Fibroblast of mammary gland (primary cell): ENCODE measurements at regions not wholly inside any gene's neighbourhood (a gene's known extent, or its start where the extent isn't known, plus 50 kb on each side); places are given as distances from the start of the nearest gene placed in this dataset.

Experiments
- DNase-seq: peaks from one replicate; pipeline ENCODE4 v3.0.0-alpha.2; 2010; ENCODE audit warnings: low read depth
- H3K4me3 ChIP-seq: 2 replicates; pipeline ENCODE4 v1.5.1; 2011; ENCODE audit warnings: low read depth, mild to moderate bottlenecking, low read length, moderate library complexity; ENCODE audit not compliant: control insufficient read depth
- CTCF ChIP-seq: conservative IDR thresholded peaks from 2 replicates; pipeline ENCODE4 v1.5.1; 2011; ENCODE audit warnings: low read depth, low read length, inconsistent platforms; ENCODE audit not compliant: control insufficient read depth, insufficient read depth

DNA sequence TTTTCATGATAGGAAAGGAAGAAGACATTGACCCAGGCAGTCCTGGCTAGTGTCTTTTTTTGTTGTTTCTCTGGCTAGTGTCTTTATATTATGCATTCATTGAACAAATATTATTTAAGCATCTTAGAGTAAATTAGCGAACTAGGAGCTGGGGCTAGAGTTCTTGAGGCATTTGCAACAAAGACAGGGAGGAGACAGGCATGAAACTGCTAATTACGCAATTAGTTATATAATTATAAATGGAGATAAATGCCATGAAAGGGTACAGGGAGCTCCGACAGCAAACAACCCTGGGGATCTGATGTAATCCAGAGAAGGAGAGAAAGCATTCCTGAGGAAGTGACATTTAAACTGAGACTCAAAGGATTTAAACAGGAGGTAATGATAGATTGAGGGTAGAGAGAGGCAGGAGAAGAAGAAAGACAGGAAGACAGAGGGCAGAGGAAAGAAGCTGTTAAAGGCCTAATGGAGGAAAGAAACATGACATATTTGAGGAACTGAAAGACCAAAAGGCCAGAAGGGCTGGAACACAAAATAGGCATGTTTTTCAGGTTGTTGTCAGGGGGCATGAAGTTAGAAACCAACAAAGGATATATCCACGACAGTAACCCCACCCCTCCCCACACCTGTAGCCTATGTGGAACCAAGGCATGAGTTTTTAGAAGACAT is 99.5 kb upstream of the GJB5 start:
- TF ChIP-seq CTCF = no peak
- no peak overlapping the region for H3K4me3 ChIP-seq
- DNase-seq = no peak

GRCh38 chr1:34655875-34656240 is 99.0 kb upstream of the GJB5 start:
- DNase-seq = no peak
- no peak for TF ChIP-seq CTCF
- no peak overlapping the region for H3K4me3 ChIP-seq

DNA sequence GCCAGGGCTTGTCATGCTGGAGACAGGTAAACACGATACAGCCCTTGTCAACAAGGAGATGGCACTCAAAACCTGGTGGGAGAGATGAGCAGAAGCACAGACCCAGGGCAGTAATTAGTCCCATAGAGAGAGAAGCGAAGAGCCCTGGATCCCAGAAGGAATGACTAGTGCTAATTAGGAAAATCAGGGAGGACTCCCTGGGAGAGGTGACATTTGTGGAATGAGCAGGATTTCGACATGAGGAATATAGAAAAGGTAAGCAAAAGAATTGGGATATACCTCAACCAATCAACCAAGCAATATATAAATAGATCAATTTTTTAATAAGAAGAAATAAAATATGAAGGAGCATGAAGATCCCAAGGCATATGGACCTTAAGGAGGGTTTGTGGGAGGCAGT is 98.5 kb upstream of the GJB5 start:
- H3K4me3 ChIP-seq = no peak overlapping the region
- TF ChIP-seq CTCF = no peak
- no peak for DNase-seq

DNA sequence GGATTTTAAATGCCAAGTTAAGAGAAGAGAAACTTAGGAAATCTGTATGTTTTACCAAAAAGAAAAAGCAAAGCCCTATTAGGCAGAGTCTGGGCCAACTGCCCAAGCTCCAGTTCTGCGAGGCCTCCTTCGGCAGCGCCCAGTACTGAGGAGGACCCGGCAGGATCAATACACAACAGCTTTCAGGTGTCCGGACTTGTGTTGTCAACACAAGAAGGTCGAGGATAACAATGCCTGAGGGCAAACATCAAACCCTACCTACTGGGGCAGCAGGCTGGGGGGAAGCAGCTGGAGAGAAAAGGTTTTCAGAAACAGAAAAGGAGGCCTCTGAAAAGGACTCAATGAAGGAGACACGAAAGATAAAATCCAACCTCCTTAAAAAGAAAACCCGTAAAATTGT is 98.1 kb upstream of the GJB5 start:
- no peak overlapping the region for H3K4me3 ChIP-seq
- no peak for DNase-seq
- TF ChIP-seq CTCF = no peak

- TF ChIP-seq CTCF = no peak
- no peak overlapping the region for H3K4me3 ChIP-seq
- DNase-seq = no peak
Observed at GRCh38 chr1:34657266-34657665, 97.6 kb upstream of the GJB5 start.

DNA sequence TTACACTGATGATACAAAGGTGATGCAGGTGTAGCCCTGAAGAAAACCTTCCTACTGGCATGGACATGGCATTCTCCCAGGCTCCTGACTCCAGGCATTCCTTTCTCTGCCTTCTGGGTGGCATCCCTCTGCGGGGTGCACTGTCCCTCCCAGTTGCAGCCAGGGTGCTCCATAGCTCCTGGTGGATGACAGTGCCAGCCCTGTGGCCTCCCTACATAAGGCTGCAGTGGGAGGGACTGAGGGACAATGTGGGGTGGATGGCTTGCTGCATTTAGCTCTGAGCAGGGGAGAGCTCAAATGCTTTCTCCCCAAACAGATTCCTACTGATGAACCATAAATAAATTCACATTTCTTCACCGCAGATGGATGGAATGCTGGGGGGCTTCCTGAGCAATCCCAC is 97.0 kb upstream of the GJB5 start:
- H3K4me3 ChIP-seq = no peak overlapping the region
- no peak for TF ChIP-seq CTCF
- DNase-seq = no peak

DNA sequence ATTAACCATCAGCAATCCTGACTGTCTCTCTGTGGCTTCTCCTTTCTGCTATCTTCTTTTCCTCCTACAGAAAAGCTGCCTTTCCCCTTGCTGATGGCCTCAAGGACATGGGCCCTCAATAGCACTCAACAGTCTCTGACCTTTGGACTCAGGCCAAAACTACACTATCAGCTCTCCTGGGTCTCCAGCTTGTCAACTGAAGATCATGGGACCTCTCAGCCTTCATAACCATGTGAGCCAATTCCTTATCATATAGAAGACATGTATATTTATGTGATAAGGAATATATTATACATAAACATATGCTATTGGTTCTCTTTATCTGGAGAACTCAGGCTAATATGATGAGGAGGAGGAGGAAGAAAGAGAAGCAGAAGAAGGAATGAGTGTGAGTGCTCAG is 91.8 kb upstream of the GJB5 start:
- no peak for TF ChIP-seq CTCF
- no peak overlapping the region for H3K4me3 ChIP-seq
- no peak for DNase-seq
